CD4-positive, alpha-beta T cell (primary cell): ENCODE measurements at regions not wholly inside any gene's neighbourhood (a gene's known extent, or its start where the extent isn't known, plus 50 kb on each side); places are given as distances from the start of the nearest gene placed in this dataset.

Experiments used
- ATAC-seq: fragments of 200-7000 bp; cut with Tn5 transposase; one replicate; pipeline ENCODE4 v1.10.0; 2022; ENCODE audit warnings: mild to moderate bottlenecking; ENCODE audit not compliant: poor library complexity
- CTCF ChIA-PET: fragments of 350-600 bp; sonication (Branson Sonifier 250); formaldehyde crosslinking; loops from one replicate; lab custom pipeline; 2021; ENCODE audit warnings: antibody characterized with exemption, inconsistent platforms; lab: Charles Lee
- POLR2A ChIA-PET: fragments of 350-600 bp; sonication (Branson Sonifier 250); formaldehyde crosslinking; loops from one replicate; lab custom pipeline; 2021; ENCODE audit warnings: antibody characterized with exemption, inconsistent platforms; lab: Charles Lee
- DNase-seq, 14 experiments: peaks; one replicate each; pipeline ENCODE4 v3.0.0-alpha.2; 2013 to 2020; ENCODE audit warnings: mixed read lengths in 2 of 14
- H3K27ac ChIP-seq, 2 donors: one replicate each; pipeline versions ENCODE4 v1.5.1 to v1.7.0; 2013; ENCODE audit warnings: low read length in 2 of 2, low read depth in 1 of 2, mild to moderate bottlenecking in 1 of 2
- H3K27me3 ChIP-seq, 2 experiments: 1 replicate in 1 of 2; 2 replicates in 1 of 2; pipeline versions ENCODE4 v1.6.1 to v1.7.0; 2013; ENCODE audit warnings: low read length in 2 of 2, control low read depth in 1 of 2, mild to moderate bottlenecking in 1 of 2, moderate library complexity in 1 of 2; ENCODE audit not compliant: insufficient read depth in 2 of 2, control insufficient read depth in 1 of 2
- H3K36me3 ChIP-seq: one replicate; pipeline ENCODE4 v1.6.1; 2013; ENCODE audit warnings: low read length, control low read depth; ENCODE audit not compliant: insufficient read depth
- H3K4me1 ChIP-seq: one replicate; pipeline ENCODE4 v1.6.1; 2013; ENCODE audit warnings: low read length, control low read depth; ENCODE audit not compliant: insufficient read depth
- H3K4me3 ChIP-seq: one replicate; pipeline ENCODE4 v1.5.1; 2013; ENCODE audit warnings: mild to moderate bottlenecking, low read length, moderate library complexity
- H3K9me3 ChIP-seq, 2 experiments: 1 replicate in 1 of 2; 2 replicates in 1 of 2; pipeline versions ENCODE4 v1.6.1 to v1.7.0; 2013; ENCODE audit warnings: low read length in 2 of 2, mild to moderate bottlenecking in 2 of 2, control low read depth in 1 of 2, moderate library complexity in 1 of 2; ENCODE audit not compliant: control insufficient read depth in 1 of 2, insufficient read depth in 1 of 2
- H3K27ac Mint-ChIP-seq: one replicate; pipeline ENCODE4 v1.8.0; 2020; ENCODE audit warnings: mixed read lengths
- H3K27me3 Mint-ChIP-seq: one replicate; pipeline ENCODE4 v1.8.0; 2021; ENCODE audit warnings: mixed read lengths
- H3K36me3 Mint-ChIP-seq: one replicate; pipeline ENCODE4 v1.8.0; 2021; ENCODE audit warnings: low read depth, mixed read lengths
- H3K4me1 Mint-ChIP-seq: one replicate; pipeline ENCODE4 v1.8.0; 2021; ENCODE audit warnings: low read depth, mixed read lengths
- H3K4me3 Mint-ChIP-seq: one replicate; pipeline ENCODE4 v1.8.0; 2020; ENCODE audit warnings: mild to moderate bottlenecking, mixed read lengths
- H3K9me3 Mint-ChIP-seq: one replicate; pipeline ENCODE4 v1.8.0; 2020; ENCODE audit warnings: mixed read lengths
- CTCF ChIP-seq: fragments of 200-600 bp; IDR thresholded peaks from one replicate; pipeline ENCODE4 v1.8.0; 2022; ENCODE audit warnings: antibody characterized with exemption, mild to moderate bottlenecking
- intact Hi-C, 2 experiments: fragments of 100-400 bp; cut with DNase I in 1 of 2; cut with micrococcal nuclease in 1 of 2; formaldehyde crosslinking; loops; one replicate each; pipeline versions ENCODE4 v1.15.1 to v1.9.0; 2023 to 2025; cut with DNase I, micrococcal nuclease

GRCh38 chr4:14446904-14447303 is 555.4 kb upstream of the CPEB2 start:
- DNase-seq = no peak
- intact Hi-C loops = no loop called here
- no peaks in the 10 kb centered on the region for H3K4me1 ChIP-seq
- H3K9me3 Mint-ChIP-seq = no peaks in the 10 kb centered on the region
- TF ChIP-seq CTCF = no peak
- CTCF ChIA-PET = no interaction called here
- no peak overlapping the region for H3K4me3 ChIP-seq
- no peak overlapping the region for H3K4me3 Mint-ChIP-seq
- H3K36me3 Mint-ChIP-seq = no peaks in the 10 kb centered on the region
- no peaks in the 10 kb centered on the region for H3K4me1 Mint-ChIP-seq
- H3K27me3 ChIP-seq = no peaks in the 10 kb centered on the region
- no peak overlapping the region for H3K27ac Mint-ChIP-seq
- ATAC-seq = no peak
- no peaks in the 10 kb centered on the region for H3K36me3 ChIP-seq
- peaks cover 0 to 8% of the 10 kb centered on the region in 2 experiments for H3K9me3 ChIP-seq
- H3K27ac ChIP-seq = no peak overlapping the region
- POLR2A ChIA-PET = no interaction called here
- no peaks in the 10 kb centered on the region for H3K27me3 Mint-ChIP-seq

DNA sequence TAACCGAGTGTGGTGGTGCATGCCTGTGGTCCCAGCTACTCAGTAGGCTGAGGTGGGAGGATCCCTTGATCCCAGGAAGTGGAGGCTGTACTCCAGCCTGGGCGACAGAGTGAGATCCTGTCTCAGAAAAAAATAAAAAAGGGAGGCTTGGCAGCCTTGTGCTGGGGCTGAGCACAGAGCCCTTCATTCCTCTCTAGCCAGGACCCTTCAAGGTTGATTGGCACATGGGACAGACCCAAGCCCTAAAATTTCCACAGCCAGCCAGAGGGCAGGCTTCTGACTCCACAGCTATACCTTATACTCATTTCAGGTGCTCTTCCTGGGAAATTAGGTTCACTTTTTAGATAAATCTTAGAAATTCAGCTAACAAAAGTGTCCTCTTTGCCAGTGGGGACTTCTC is 553.0 kb upstream of the CPEB2 start:
- Mint-ChIP-seq H3K4me1 (no peaks in the 10 kb centered on the region), H3K4me3 (no peak overlapping the region), H3K9me3 (no peaks in the 10 kb centered on the region), H3K27me3 (no peaks in the 10 kb centered on the region), H3K36me3 (no peaks in the 10 kb centered on the region), H3K27ac (no peak overlapping the region)
- ChIA-PET CTCF (no interaction called here), POLR2A (no interaction called here)
- no peak for TF ChIP-seq CTCF
- DNase-seq (no peak), ATAC-seq (no peak)
- H3K4me3 ChIP-seq = no peak overlapping the region
- H3K36me3 ChIP-seq = no peaks in the 10 kb centered on the region
- H3K27ac ChIP-seq = no peak overlapping the region
- intact Hi-C loops = no loop called here
- peaks cover 0 to 8% of the 10 kb centered on the region in 2 experiments for H3K9me3 ChIP-seq
- H3K27me3 ChIP-seq = no peaks in the 10 kb centered on the region
- H3K4me1 ChIP-seq = no peaks in the 10 kb centered on the region

DNA sequence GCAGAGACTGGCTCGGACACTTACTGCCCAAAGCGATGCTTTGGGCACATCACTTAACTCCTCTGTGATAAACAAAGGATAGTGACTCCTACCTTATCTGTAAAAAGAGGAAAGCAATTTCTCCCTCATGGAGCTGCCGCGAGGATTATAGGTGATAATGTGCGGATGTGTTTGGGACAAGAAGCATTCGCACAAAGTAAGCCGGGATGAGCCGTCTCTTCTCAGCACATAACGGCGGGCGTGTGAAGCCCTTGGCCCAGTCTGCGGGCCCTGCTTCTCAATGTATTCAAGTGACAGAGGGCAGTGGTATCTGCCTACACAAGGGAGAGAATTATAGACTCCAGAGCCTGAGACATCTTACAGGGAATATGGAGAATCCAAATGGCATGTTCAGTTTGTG is 550.3 kb upstream of the CPEB2 start:
- H3K27ac Mint-ChIP-seq = no peak overlapping the region
- no peaks in the 10 kb centered on the region for H3K9me3 Mint-ChIP-seq

More for the DNA sequence above, 550.3 kb upstream of the CPEB2 start:
- Histone ChIP-seq H3K36me3 (no peaks in the 10 kb centered on the region), H3K4me3 (no peak overlapping the region), H3K4me1 (no peaks in the 10 kb centered on the region), H3K27ac (no peak overlapping the region), H3K27me3 (no peaks in the 10 kb centered on the region), H3K9me3 (peaks cover 0 to 8% of the 10 kb centered on the region in 2 experiments)
- POLR2A ChIA-PET = no interaction called here
- no peaks in the 10 kb centered on the region for H3K36me3 Mint-ChIP-seq
- TF ChIP-seq CTCF = no peak
- no peaks in the 10 kb centered on the region for H3K27me3 Mint-ChIP-seq
- intact Hi-C loops = no loop called here
- ATAC-seq = no peak
- CTCF ChIA-PET = no interaction called here
- DNase-seq = no peak
- no peak overlapping the region for H3K4me3 Mint-ChIP-seq
- H3K4me1 Mint-ChIP-seq = no peaks in the 10 kb centered on the region
